HG02571 (cell line): ENCODE measurements at regions not wholly inside any gene's neighbourhood (a gene's known extent, or its start where the extent isn't known, plus 50 kb on each side); places are given as distances from the start of the nearest gene placed in this dataset.

ENCODE experiments used
- ATAC-seq: cut with Tn5 transposase; IDR thresholded peaks from one replicate; pipeline ENCODE4 v1.9.1; 2021; ENCODE audit warnings: mild to moderate bottlenecking, moderate library complexity; ENCODE audit not compliant: unreplicated experiment

GRCh38 chr1:208413006-208413405 is 168.8 kb upstream of the PLXNA2 start:
- no peak for ATAC-seq

- no peak for ATAC-seq
Observed at GRCh38 chr1:208418667-208419066, 174.5 kb upstream of the PLXNA2 start.

- no peak for ATAC-seq
Observed at GRCh38 chr1:208419746-208420420, 175.7 kb upstream of the PLXNA2 start.

DNA sequence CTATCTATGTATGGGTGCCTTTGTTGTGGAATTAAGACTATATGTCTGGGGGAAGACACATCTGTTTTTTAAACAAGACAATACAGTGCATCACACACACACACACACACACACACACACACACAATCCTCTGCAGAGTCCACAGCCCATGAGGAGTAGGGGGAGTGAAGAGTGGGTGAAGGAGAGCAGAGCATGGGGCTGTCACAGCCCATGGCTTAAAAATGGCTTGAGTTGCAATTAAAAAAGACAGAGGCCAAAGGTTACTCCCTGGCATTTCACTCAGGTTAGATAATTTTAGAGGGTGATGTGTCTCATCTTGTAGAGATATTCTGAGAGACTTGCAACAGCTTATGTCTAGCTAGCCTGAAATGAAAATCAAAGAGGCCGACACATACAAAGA is 176.5 kb upstream of the PLXNA2 start:
- ATAC-seq, result no peak

- ATAC-seq, result no peak
Observed at GRCh38 chr1:208421486-208421885, 177.3 kb upstream of the PLXNA2 start.

DNA sequence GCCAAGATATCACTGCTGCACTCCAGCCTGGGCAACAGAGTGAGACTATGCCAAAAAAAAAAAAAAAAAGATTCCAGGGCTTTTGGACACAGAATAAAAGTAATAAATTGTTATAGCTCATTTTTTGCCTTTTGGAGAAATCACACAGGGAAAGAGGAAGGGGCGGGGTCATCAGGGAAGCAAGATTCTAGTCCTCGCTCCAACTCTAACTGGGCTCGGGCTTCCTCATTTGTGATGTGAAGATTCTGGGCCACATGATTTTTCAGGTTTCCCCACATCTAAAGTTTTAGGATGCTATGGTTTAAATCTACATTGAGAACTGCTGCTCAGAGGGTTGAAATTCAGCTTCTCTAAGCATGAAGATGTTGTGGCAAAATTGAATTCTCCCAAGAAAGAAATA is 179.3 kb upstream of the PLXNA2 start:
- no peak for ATAC-seq

GRCh38 chr1:208425096-208425495 is 180.9 kb upstream of the PLXNA2 start:
- ATAC-seq, result no peak

DNA sequence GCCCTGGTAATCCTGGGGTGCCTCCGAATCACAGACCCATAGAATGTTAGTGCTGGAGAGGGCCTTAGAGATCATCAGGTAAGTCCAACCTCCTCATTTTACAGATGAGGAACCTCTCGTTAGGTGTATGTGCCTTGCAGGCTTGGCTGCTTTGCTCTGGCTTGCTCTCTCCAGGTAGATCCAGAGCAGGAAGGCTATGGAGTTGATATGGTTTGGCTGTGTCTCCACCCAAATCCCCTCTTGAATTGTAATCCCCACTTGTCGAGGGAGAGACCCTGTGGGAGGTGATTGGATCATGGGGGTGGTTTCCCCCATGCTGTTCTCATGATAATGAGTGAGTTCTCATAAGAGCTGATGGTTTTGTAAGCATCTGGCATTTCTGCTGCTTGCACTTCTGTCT is 186.0 kb upstream of the PLXNA2 start:
- ATAC-seq, result no peak

- ATAC-seq, result no peak
Observed at GRCh38 chr1:208431721-208432120, 187.5 kb upstream of the PLXNA2 start.

DNA sequence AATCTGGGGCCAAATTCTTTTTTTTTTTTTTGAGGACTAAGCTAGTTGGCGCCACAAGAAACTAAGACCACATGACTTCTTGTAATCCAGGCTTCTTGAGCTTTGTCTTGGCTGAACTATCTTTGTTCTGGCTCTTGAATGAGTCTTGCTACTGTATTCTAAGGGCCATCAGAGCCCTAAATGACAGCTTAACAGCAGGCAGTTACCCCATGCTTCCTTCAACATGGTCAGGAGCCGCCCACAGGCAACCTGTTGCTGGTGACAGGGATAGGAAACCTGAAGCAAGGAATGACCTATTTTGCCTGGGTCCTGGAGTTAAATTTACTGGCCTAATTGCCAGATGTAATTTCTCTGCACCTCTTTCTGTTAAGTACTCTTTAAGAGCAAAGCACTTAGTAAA is 188.2 kb upstream of the PLXNA2 start:
- ATAC-seq, result no peak

GRCh38 chr1:208433086-208433485 is 188.9 kb upstream of the PLXNA2 start:
- no peak for ATAC-seq

GRCh38 chr1:208433971-208434370 is 189.8 kb upstream of the PLXNA2 start:
- no peak for ATAC-seq

- ATAC-seq, result no peak
Observed at GRCh38 chr1:208437401-208437800, 193.2 kb upstream of the PLXNA2 start.

DNA sequence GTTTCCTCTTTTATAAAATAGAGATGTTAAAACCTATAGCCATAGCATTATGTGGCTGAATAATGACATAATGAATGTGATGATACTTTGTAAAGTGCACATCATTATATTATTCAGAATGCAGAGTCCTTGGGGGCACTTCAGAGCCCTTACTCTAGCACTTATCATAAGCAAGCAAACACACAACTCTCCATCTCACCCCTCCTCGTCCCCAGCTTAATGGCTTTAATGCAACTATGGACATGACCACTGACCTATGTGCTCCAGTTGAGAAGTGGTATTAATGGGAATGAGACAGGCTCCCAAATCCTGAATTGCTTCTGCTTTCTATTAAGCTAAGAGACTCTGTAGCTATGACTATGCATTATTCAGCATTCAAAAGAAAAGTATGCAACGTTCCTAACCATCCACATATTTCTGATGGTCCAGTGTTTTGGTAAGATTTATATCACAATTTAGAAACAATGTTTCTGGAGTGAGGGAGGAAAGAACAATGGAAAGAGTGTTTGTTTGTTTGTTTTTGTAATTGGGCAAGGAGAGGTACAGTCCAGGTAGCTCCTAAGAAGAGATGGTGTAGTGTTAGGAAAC is 194.0 kb upstream of the PLXNA2 start:
- ATAC-seq, result no peak

GRCh38 chr1:208445758-208446203 is 201.6 kb upstream of the PLXNA2 start:
- ATAC-seq, result no peak

DNA sequence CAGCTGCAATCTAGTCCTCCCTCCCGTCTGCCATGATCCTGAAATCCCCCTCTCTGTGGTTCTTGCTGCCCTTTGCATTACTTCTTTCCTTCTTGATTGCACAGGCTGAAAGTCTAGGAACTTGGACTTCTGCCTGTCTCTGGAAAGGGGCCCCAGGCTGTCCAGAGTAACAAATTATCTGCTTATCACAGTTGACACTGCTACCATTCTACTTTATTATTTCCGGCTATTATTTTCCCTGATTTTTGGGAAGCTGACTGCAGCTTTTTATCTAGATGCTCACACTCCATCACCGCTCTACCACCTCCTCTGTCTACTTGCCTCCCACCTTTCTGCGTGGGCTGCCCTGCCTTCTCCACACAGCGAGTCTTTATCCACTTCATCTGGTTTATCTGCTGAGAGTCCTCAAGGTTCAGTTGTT is 202.1 kb upstream of the PLXNA2 start:
- ATAC-seq, result no peak

DNA sequence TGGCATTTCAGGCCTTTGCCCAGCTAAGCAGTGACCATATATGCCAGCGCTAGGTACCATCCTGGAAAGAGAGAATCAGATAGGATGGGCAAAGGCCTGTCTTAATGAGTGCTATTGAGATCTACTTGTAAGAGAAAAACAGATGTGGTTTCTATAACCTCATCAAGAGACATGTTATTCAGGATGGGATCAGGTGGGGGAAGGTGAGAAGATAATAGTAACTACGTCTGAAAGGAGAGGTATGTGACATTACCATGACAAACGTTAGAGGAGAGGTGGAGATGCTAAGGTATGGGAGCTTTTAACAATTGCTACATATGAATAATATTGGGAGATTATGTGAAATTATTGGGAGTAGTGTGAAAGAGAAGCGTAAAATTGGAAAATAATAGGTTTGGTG is 204.2 kb upstream of the PLXNA2 start:
- ATAC-seq, result no peak

- no peak for ATAC-seq
Observed at GRCh38 chr1:208449951-208450350, 205.8 kb upstream of the PLXNA2 start.

- no peak for ATAC-seq
Observed at GRCh38 chr1:208450958-208451357, 206.8 kb upstream of the PLXNA2 start.

DNA sequence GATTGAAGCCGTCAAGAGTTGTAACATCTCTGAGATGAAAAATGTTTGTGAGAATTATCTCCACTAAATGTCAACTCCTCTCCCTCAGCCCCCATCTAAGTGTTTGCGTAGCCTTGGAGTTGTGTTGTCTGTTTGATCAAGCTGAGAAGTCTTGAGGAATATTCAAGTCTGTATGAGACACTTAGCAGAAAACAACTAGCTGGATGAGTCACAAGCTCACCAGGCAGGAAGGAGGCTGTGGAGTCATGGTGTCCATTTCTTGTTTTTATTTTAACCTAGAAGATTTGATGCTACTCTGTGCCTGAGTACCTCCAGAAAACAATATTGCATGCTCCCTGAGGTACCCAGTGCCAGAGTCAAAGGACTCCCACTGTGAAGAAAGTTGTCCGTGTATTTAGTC is 211.6 kb upstream of the PLXNA2 start:
- ATAC-seq, result no peak

GRCh38 chr1:208456487-208456886 is 212.3 kb upstream of the PLXNA2 start:
- ATAC-seq, result no peak

DNA sequence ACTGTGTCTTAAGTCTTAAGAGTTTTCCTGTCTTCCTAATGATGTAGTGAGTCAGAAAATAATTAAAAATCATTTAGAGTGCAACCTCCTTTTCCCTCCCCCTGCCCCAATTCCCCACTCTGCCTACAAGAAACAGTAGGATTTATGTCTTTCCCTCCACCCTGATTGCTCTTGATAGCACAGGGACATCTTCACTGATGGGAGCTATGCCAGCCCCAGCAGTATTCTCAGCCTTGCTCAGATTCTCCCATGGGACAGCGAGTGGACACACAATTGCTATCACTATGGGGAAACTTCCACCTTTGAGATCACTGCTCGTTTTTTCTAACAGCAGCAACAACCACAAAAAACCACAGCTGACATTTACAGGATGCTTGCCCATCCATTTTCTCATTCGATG is 216.6 kb upstream of the PLXNA2 start:
- no peak for ATAC-seq

DNA sequence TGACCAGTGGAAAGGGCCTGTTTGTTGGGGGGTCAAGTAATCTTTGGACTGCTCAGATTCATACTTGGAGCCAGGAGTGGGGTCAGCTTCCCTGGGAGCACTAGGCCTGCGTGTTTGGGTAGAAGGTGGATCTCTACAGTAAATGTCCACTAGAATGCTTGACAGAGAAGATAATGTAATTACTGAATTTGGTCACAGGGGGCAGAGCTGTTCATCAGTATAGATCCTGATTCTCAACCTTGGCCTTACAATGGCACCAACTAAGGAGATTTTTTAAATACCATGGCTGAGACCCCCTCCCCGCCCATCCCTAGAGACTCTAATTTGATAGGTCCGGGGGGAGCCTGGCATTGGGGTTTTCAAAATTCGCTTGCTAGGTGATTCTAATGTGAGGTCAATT is 217.5 kb upstream of the PLXNA2 start:
- no peak for ATAC-seq
